Colon (tissue), 2 donors: ENCODE measurements at regions not wholly inside any gene's neighbourhood (a gene's known extent, or its start where the extent isn't known, plus 50 kb on each side); places are given as distances from the start of the nearest gene placed in this dataset.

Experiments used
- FAIRE-seq: peaks from 2 replicates; lab custom pipeline; 2012; peaks lifted over from hg19 to GRCh38; lab: Jason Lieb, UNC
- donor health status: control.
- donor health status: control.

- FAIRE-seq, result no peak
Observed at GRCh38 chr4:157882901-157883300, 289.9 kb downstream of the GASK1B start.

- no peak for FAIRE-seq
Observed at GRCh38 chr4:157880761-157881160, 292.1 kb downstream of the GASK1B start.

- no peak for FAIRE-seq
Observed at GRCh38 chr4:157854819-157855218, 318.0 kb downstream of the GASK1B start.

- FAIRE-seq, result no peak
Observed at GRCh38 chr4:157840648-157841047, 332.2 kb downstream of the GASK1B start.

GRCh38 chr4:157840034-157840433 is 332.8 kb downstream of the GASK1B start:
- no peak for FAIRE-seq

- FAIRE-seq, result no peak
Observed at GRCh38 chr4:157838366-157838765, 334.5 kb downstream of the GASK1B start.

GRCh38 chr4:157837071-157837703 is 335.6 kb downstream of the GASK1B start:
- FAIRE-seq, result no peak

- FAIRE-seq, result no peak
Observed at GRCh38 chr4:157832596-157832995, 340.2 kb downstream of the GASK1B start.

- no peak for FAIRE-seq
Observed at GRCh38 chr4:157824021-157824420, 348.8 kb downstream of the GASK1B start.

- FAIRE-seq, result no peak
Observed at GRCh38 chr4:157821814-157822213, 351.0 kb downstream of the GASK1B start.

- FAIRE-seq, result no peak
Observed at GRCh38 chr4:157819693-157820464, 352.9 kb downstream of the GASK1B start.

- FAIRE-seq, result no peak
Observed at GRCh38 chr4:157818946-157819692, 353.7 kb downstream of the GASK1B start.

GRCh38 chr4:157810137-157810774 is 362.6 kb downstream of the GASK1B start:
- no peak for FAIRE-seq

- FAIRE-seq, result no peak
Observed at GRCh38 chr4:157808796-157809383, 363.9 kb downstream of the GASK1B start.

- FAIRE-seq, result no peak
Observed at GRCh38 chr4:157806184-157806583, 366.6 kb downstream of the GASK1B start.

GRCh38 chr4:157804986-157805385 is 367.8 kb downstream of the GASK1B start:
- FAIRE-seq, result no peak

- no peak for FAIRE-seq
Observed at GRCh38 chr4:157803845-157804521, 368.8 kb downstream of the GASK1B start.

GRCh38 chr4:157803421-157803820 is 369.4 kb downstream of the GASK1B start:
- FAIRE-seq, result no peak

GRCh38 chr4:157795495-157795894 is 377.3 kb downstream of the GASK1B start:
- no peak for FAIRE-seq

- no peak for FAIRE-seq
Observed at GRCh38 chr4:157792716-157793115, 380.1 kb downstream of the GASK1B start.

GRCh38 chr4:157791236-157791635 is 381.6 kb downstream of the GASK1B start:
- no peak for FAIRE-seq

GRCh38 chr4:157787618-157788017 is 385.2 kb downstream of the GASK1B start:
- no peak for FAIRE-seq
